ENCODE measurements at regions not wholly inside any gene's neighbourhood (a gene's known extent, or its start where the extent isn't known, plus 50 kb on each side); places are given as distances from the start of the nearest gene placed in this dataset.

GRCh38 chr3:150136242-150136641 lies 165.5 kb upstream of the PFN2 start:
- Histone ChIP-seq H3K27me3 (replicated peaks; ENCODE audit: insufficient read depth) (no peaks in the 10 kb centered on the region), H3K9me3 (no peaks in the 10 kb centered on the region), H3K4me3 (no peak overlapping the region), H3K27ac (no peak overlapping the region), H3K4me1 (replicated peaks) (peaks cover 4% of the 10 kb centered on the region), H3K36me3 (no peaks in the 10 kb centered on the region)
- TF ChIP-seq POLR2AphosphoS5 (IDR thresholded peaks at IDR 0.05), result no peak
- TF ChIP-seq POLR2A (IDR thresholded peaks at IDR 0.05), result no peak
- TF ChIP-seq, protein P1, sequence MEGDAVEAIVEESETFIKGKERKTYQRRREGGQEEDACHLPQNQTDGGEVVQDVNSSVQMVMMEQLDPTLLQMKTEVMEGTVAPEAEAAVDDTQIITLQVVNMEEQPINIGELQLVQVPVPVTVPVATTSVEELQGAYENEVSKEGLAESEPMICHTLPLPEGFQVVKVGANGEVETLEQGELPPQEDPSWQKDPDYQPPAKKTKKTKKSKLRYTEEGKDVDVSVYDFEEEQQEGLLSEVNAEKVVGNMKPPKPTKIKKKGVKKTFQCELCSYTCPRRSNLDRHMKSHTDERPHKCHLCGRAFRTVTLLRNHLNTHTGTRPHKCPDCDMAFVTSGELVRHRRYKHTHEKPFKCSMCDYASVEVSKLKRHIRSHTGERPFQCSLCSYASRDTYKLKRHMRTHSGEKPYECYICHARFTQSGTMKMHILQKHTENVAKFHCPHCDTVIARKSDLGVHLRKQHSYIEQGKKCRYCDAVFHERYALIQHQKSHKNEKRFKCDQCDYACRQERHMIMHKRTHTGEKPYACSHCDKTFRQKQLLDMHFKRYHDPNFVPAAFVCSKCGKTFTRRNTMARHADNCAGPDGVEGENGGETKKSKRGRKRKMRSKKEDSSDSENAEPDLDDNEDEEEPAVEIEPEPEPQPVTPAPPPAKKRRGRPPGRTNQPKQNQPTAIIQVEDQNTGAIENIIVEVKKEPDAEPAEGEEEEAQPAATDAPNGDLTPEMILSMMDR (IDR thresholded peaks at IDR 0.05), result no peak
- intact Hi-C loops (cut with DNase I), result no loop called here
- no peak for DNase-seq (ENCODE audit: low spot score)

GRCh38 chr3:150135287-150135721 lies 164.6 kb upstream of the PFN2 start:
- intact Hi-C loops (cut with DNase I), result no loop called here
- 82% methylated on average over 1 of the region's 1 CpG for WGBS
- Histone ChIP-seq H3K4me1 (replicated peaks) (peaks cover 4% of the 10 kb centered on the region), H3K27ac (no peak overlapping the region), H3K4me3 (no peak overlapping the region), H3K9me3 (no peaks in the 10 kb centered on the region), H3K36me3 (no peaks in the 10 kb centered on the region), H3K27me3 (replicated peaks; ENCODE audit: insufficient read depth) (no peaks in the 10 kb centered on the region)
- no peak for DNase-seq (ENCODE audit: low spot score)
- TF ChIP-seq, protein P1 (IDR thresholded peaks at IDR 0.05), result no peak
- TF ChIP-seq POLR2AphosphoS5 (IDR thresholded peaks at IDR 0.05) (no peak), POLR2A (IDR thresholded peaks at IDR 0.05) (no peak)

- H3K4me3 ChIP-seq, result no peak overlapping the region
- WGBS, result 37% methylated on average over 2 of the region's 2 CpGs
- H3K9me3 ChIP-seq, result no peaks in the 10 kb centered on the region
- H3K27me3 ChIP-seq (replicated peaks; ENCODE audit: insufficient read depth), result no peaks in the 10 kb centered on the region
- H3K36me3 ChIP-seq, result no peaks in the 10 kb centered on the region
- intact Hi-C loops (cut with DNase I), result no loop called here
- H3K4me1 ChIP-seq (replicated peaks), result no peaks in the 10 kb centered on the region
- DNase-seq (ENCODE audit: low spot score), result no peak
- TF ChIP-seq POLR2AphosphoS5 (IDR thresholded peaks at IDR 0.05) (no peak), POLR2A (IDR thresholded peaks at IDR 0.05) (no peak)
- TF ChIP-seq, protein P1 (IDR thresholded peaks at IDR 0.05), result no peak
- no peak overlapping the region for H3K27ac ChIP-seq
Measured at GRCh38 chr3:150133293-150133692, 162.6 kb upstream of the PFN2 start.

DNA sequence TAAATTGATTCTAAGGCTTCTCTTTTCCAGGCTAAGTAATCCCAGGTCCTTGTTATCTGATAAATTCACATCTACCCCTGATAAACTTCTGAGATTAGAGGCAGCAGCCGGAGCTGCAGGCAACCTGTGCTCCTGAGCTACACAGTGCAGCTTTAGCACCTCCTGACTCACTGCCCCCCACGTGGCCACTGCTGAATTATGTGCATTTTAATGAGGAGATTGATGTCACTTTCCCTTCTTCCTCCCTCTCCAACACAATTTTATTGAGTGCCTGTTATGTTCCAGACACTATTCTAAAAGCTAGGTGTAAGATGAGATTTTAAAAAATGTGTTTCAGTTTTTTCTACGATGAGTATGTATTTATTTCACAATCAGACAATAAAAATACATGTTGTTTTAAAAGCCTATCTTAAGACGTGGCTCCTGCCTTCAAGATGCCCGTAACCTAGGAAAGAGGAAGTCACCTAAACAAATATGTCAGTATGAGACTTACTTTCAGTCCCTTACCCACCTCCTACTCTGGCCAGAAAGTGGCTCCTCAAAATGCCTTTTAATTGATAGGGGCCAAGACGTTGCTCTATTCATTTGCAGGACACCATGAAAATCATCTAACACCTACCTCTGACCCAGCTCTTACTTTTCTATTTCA lies 161.5 kb upstream of the PFN2 start:
- WGBS, result 56% methylated on average over 6 of the region's 6 CpGs
- DNase-seq (ENCODE audit: low spot score), result no peak
- no peaks in the 10 kb centered on the region for H3K36me3 ChIP-seq
- TF ChIP-seq POLR2A (IDR thresholded peaks at IDR 0.05), result no peak
- TF ChIP-seq, protein P1 (IDR thresholded peaks at IDR 0.05), result no peak
- TF ChIP-seq POLR2AphosphoS5 (IDR thresholded peaks at IDR 0.05), result no peak
- H3K27ac ChIP-seq, result no peak overlapping the region
- intact Hi-C loops (cut with DNase I), result no loop called here
- H3K27me3 ChIP-seq (replicated peaks; ENCODE audit: insufficient read depth), result no peaks in the 10 kb centered on the region
- no peak overlapping the region for H3K4me3 ChIP-seq
- no peaks in the 10 kb centered on the region for H3K9me3 ChIP-seq
- H3K4me1 ChIP-seq (replicated peaks), result no peaks in the 10 kb centered on the region

DNA sequence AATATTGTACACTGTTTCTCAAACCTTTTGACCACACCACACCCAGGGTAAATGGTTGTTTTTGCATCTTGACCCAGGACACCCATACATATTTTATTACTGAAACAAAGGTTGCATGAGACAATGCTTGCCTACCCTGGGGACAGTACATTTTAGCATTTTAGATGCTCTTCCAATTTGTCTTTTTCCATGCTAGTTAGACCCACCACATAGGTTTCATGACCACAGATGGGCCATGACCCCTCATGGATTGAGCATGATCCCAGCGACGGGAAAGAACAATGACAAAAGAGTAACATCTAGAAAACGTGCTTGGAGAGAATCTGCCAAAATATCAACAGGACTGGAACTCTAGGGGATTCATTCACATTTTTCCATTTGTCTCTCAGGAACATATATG lies 161.0 kb upstream of the PFN2 start:
- no peak for TF ChIP-seq POLR2A (IDR thresholded peaks at IDR 0.05)
- TF ChIP-seq POLR2AphosphoS5 (IDR thresholded peaks at IDR 0.05), result no peak
- TF ChIP-seq, protein P1 (IDR thresholded peaks at IDR 0.05), result no peak
- Histone ChIP-seq H3K36me3 (no peaks in the 10 kb centered on the region), H3K4me1 (replicated peaks) (no peaks in the 10 kb centered on the region), H3K27me3 (replicated peaks; ENCODE audit: insufficient read depth) (no peaks in the 10 kb centered on the region), H3K4me3 (no peak overlapping the region), H3K27ac (no peak overlapping the region), H3K9me3 (no peaks in the 10 kb centered on the region)
- intact Hi-C loops (cut with DNase I), result no loop called here
- no peak for DNase-seq (ENCODE audit: low spot score)
- WGBS, result 80% methylated on average over 3 of the region's 3 CpGs
